Prostate gland (tissue), 2 donors: ENCODE measurements at regions not wholly inside any gene's neighbourhood (a gene's known extent, or its start where the extent isn't known, plus 50 kb on each side); places are given as distances from the start of the nearest gene placed in this dataset.

Experiments
- DNase-seq: peaks from one replicate; pipeline ENCODE4 v3.0.0-alpha.2; 2019; ENCODE audit warnings: low spot score
- H3K27ac ChIP-seq, 2 donors: fragments of 200-600 bp; sonication (generic); 2 replicates each; pipeline ENCODE4 v1.5.1; 2017 to 2019
- H3K27me3 ChIP-seq: fragments of 200-600 bp; sonication (generic); replicated peaks from 2 replicates; pipeline ENCODE4 v1.5.1; 2019; ENCODE audit not compliant: insufficient read depth
- H3K36me3 ChIP-seq, 2 donors: fragments of 200-600 bp; sonication (generic); 1 replicate in 1 of 2; 2 replicates in 1 of 2; pipeline versions ENCODE4 v1.5.1 to v1.8.1; 2017 to 2019
- H3K4me1 ChIP-seq: fragments of 200-600 bp; sonication (generic); replicated peaks from 2 replicates; pipeline ENCODE4 v1.5.1; 2019
- H3K4me3 ChIP-seq, 2 donors: fragments of 200-600 bp; sonication (generic); 2 replicates each; pipeline ENCODE4 v1.5.1; 2017 to 2019
- H3K9me3 ChIP-seq: fragments of 200-600 bp; sonication (generic); 2 replicates; pipeline ENCODE4 v1.5.1; 2017
- POLR2A ChIP-seq: fragments of 450-650 bp; IDR thresholded peaks from one replicate; pipeline ENCODE4 v1.6.1; 2016; ENCODE audit warnings: antibody characterized with exemption, mild to moderate bottlenecking
- POLR2AphosphoS5 ChIP-seq: sonication (generic); formaldehyde crosslinking; IDR thresholded peaks from one replicate; pipeline ENCODE4 v1.6.1; 2017; ENCODE audit warnings: antibody characterized with exemption
- WGBS: methylation state at CpG from one replicate; pipeline ENCODE4 v1.1.5; 2018; 5-methylcytosine and 5-hydroxymethylcytosine counted together
- intact Hi-C: fragments of 100-400 bp; cut with DNase I; formaldehyde crosslinking; loops from one replicate; pipeline ENCODE4 v1.14.2; 2022
- TF ChIP-seq, protein P1 (sequence below), 4 experiments: fragments of 200-600 bp in 2 of 4; fragments of 450-650 bp in 2 of 4; sonication (generic) in 2 of 4; IDR thresholded peaks; 1 replicate in 3 of 4; 2 replicates in 1 of 4; pipeline ENCODE4 v1.5.1; 2016 to 2019; ENCODE audit warnings: antibody characterized with exemption in 4 of 4, mild to moderate bottlenecking in 2 of 4, moderate library complexity in 2 of 4

DNA sequence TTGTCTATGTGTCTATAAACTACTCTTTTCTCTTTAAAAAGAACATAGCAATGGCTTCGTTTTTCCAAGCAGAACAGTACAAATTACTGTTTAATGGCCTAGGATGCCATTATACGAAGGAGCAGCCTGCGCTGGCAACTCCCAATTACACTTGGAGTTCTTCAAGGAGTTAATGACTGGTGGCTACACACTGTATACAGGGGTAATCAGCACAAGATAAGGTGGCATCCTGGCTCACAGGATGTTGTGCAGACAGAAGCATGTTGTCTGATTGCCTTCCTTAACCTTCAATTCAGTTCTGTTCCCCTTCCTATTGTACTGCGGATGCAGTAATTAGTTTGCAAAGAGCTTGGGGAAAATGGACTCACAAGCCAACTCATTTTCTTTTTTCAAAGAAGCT lies 250.7 kb upstream of the ROBO2 start:
- no peak overlapping the region for H3K4me3 ChIP-seq
- no peak overlapping the region for H3K27ac ChIP-seq
- H3K9me3 ChIP-seq, result no peaks in the 10 kb centered on the region
- H3K27me3 ChIP-seq, result no peaks in the 10 kb centered on the region
- DNase-seq, result no peak
- 72% methylated on average over 4 of the region's 4 CpGs for WGBS
- H3K4me1 ChIP-seq, result no peaks in the 10 kb centered on the region
- TF ChIP-seq POLR2AphosphoS5, result no peak
- TF ChIP-seq, protein P1, sequence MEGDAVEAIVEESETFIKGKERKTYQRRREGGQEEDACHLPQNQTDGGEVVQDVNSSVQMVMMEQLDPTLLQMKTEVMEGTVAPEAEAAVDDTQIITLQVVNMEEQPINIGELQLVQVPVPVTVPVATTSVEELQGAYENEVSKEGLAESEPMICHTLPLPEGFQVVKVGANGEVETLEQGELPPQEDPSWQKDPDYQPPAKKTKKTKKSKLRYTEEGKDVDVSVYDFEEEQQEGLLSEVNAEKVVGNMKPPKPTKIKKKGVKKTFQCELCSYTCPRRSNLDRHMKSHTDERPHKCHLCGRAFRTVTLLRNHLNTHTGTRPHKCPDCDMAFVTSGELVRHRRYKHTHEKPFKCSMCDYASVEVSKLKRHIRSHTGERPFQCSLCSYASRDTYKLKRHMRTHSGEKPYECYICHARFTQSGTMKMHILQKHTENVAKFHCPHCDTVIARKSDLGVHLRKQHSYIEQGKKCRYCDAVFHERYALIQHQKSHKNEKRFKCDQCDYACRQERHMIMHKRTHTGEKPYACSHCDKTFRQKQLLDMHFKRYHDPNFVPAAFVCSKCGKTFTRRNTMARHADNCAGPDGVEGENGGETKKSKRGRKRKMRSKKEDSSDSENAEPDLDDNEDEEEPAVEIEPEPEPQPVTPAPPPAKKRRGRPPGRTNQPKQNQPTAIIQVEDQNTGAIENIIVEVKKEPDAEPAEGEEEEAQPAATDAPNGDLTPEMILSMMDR (IDR thresholded peaks at IDR 0.05), result no peak
- no peak for TF ChIP-seq POLR2A
- no peaks in the 10 kb centered on the region for H3K36me3 ChIP-seq
- intact Hi-C loops, result no loop called here

DNA sequence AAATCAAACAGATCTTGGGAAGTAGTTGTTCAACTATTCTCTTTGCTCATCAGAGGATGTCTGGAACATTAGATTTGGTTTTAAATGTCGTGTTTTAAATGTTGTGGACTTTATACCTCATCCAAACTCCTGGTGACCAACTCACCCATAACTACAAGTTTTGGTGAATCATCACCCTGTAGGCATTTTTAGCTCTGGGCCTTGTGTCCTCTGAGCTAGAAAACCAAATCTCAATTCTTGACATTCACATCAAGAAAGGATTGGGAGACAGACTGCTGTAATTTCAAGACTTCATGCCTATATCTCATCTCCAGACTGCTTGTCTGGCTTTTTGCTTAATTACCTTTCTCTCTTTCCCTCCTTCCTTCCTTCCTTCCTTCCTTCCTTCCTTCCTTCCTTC lies 228.5 kb upstream of the ROBO2 start:
- WGBS, result 86% methylated on average over 1 of the region's 1 CpG
- TF ChIP-seq POLR2A, result no peak
- TF ChIP-seq, protein P1 (IDR thresholded peaks at IDR 0.05), result no peak
- TF ChIP-seq POLR2AphosphoS5, result no peak
- Histone ChIP-seq H3K4me1 (no peaks in the 10 kb centered on the region), H3K27me3 (no peaks in the 10 kb centered on the region), H3K4me3 (no peak overlapping the region), H3K36me3 (no peaks in the 10 kb centered on the region), H3K27ac (no peak overlapping the region), H3K9me3 (no peaks in the 10 kb centered on the region)
- intact Hi-C loops, result no loop called here
- no peak for DNase-seq

DNA sequence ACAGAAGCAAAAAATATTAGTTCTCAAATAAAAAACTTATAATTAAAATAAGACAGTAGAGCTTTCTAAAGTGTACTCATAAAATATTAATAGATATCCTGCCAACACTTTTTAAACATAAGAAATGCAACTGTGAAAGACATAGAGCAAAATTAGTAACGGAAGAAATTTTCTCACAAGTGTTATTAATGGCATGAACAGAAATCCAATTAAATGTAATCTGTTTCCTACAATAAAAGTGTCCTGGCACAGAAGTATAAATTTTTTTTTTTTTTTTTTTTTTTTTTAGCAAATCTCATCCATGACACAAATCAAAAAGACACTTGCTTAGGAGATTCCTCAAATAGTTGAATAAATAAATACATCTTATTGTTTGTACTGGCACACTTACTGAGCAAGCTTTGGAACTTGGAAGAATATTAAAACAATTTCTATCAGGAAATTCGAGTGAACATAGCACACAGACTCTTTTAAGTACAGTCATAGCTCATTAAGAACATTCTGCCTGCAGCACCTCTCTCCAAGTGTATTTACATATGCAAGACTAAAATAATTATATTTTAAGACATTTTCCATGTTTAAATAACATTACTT lies 227.2 kb upstream of the ROBO2 start:
- no peak overlapping the region for H3K27ac ChIP-seq
- no peaks in the 10 kb centered on the region for H3K27me3 ChIP-seq
- intact Hi-C loops, result no loop called here
- TF ChIP-seq POLR2AphosphoS5 (no peak), POLR2A (no peak)
- TF ChIP-seq, protein P1 (IDR thresholded peaks at IDR 0.05), result no peak
- no peaks in the 10 kb centered on the region for H3K9me3 ChIP-seq
- H3K4me3 ChIP-seq, result no peak overlapping the region
- H3K36me3 ChIP-seq, result no peaks in the 10 kb centered on the region
- DNase-seq, result no peak
- no peaks in the 10 kb centered on the region for H3K4me1 ChIP-seq
- WGBS, result 6% methylated on average over 2 of the region's 2 CpGs

DNA sequence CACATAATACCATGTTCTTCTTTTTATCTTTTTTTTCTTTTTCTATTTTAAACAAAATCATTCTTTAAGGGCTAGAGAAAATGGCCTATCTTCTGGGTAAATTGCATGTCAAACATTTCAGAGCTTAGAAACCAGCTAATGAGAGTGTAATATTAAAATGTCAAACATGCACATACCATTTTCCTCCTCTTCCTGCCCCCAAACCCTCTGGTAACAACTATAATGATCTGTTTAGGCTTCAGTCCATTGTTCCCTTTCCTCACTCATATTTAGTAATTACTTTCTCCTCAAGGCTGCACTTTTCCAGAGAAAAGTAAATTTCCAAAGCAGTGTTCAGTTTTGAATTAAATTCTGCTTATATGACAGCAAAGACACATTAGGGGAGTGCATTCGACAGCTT lies 224.3 kb upstream of the ROBO2 start:
- Histone ChIP-seq H3K9me3 (no peaks in the 10 kb centered on the region), H3K4me3 (no peak overlapping the region), H3K27ac (no peak overlapping the region), H3K4me1 (no peaks in the 10 kb centered on the region), H3K27me3 (no peaks in the 10 kb centered on the region), H3K36me3 (no peaks in the 10 kb centered on the region)
- 93% methylated on average over 1 of the region's 1 CpG for WGBS
- DNase-seq, result no peak
- intact Hi-C loops, result no loop called here
- TF ChIP-seq POLR2AphosphoS5 (no peak), POLR2A (no peak)
- TF ChIP-seq, protein P1 (IDR thresholded peaks at IDR 0.05), result no peak

DNA sequence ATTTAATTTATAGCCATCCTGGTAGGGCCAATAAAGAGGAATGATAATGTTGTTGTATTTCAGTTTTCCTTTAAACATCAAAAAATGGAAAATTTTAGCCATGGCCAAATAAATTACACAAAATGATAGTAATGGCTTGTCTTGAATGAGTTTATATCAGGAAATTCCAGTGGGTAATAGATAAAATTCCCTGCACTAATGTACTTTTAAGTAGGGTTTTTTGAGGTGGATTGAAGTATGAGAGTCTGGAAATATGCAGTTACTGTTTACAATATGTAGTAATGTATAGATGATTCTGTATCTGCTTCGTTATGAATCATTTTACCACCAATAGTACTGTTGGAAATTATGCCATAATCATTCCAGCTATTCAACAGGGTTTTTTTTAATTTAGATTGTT lies 219.4 kb upstream of the ROBO2 start:
- H3K9me3 ChIP-seq, result no peaks in the 10 kb centered on the region
- WGBS, result 92% methylated on average over 1 of the region's 1 CpG

More for the DNA sequence above, 219.4 kb upstream of the ROBO2 start:
- H3K27me3 ChIP-seq, result no peaks in the 10 kb centered on the region
- no peaks in the 10 kb centered on the region for H3K36me3 ChIP-seq
- H3K4me1 ChIP-seq, result no peaks in the 10 kb centered on the region
- no peak overlapping the region for H3K4me3 ChIP-seq
- DNase-seq, result no peak
- no peak overlapping the region for H3K27ac ChIP-seq
- TF ChIP-seq POLR2AphosphoS5, result no peak
- TF ChIP-seq, protein P1 (IDR thresholded peaks at IDR 0.05), result no peak
- no peak for TF ChIP-seq POLR2A
- intact Hi-C loops, result no loop called here
